ENCODE measurements at regions not wholly inside any gene's neighbourhood (a gene's known extent, or its start where the extent isn't known, plus 50 kb on each side); places are given as distances from the start of the nearest gene placed in this dataset.
"Not testable (repeated sequence)": the region's sequence is repeated elsewhere in the genome, so short reads cannot be mapped to it uniquely, and the experiment has no call there.

GRCh38 chr5:57069115-57069835, 104.6 kb upstream of the GPBP1 start:
- DNase-seq (no peak), ATAC-seq (no peak)

DNA sequence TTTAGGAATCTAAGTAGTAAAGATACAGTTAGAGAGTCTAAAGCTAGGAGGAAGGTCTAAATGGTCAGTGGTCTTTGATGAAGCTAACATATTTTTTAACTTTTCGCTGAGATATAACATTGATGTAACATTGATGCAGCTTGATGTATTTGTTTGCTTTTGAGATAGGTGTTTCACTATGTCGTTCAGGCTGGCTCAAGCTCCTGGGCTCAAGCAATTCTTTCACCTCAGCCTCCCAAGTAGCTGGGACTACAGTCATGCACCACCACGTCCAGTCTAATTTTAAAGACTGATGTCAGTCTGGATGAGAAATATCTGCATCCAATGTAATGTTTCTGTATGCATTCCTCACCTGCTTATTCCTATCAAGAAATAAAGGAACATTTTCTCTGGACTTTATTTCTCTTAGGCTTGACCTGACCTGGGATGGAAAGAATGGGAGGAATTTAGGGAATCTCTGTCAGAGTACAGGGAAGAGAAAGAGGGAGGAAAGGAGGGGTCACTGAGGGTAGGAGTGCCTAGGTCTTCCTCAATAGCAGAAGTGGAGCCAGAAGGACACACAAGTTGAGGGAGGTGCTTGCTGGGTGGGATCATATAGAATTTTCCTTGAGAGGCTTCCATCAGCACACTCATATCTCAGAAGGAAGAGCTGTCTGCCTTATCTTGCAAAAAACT, 101.5 kb upstream of the GPBP1 start:
- DNase-seq, result no peak
- ATAC-seq, result no peak

GRCh38 chr5:57082441-57083067, 91.3 kb upstream of the GPBP1 start:
- no peak for DNase-seq

GRCh38 chr5:57085306-57086081, 88.4 kb upstream of the GPBP1 start:
- DNase-seq, result no peak
- no peak for ATAC-seq

More at GRCh38 chr5:57082441-57083067, 91.3 kb upstream of the GPBP1 start:
- ATAC-seq, result no peak

DNA sequence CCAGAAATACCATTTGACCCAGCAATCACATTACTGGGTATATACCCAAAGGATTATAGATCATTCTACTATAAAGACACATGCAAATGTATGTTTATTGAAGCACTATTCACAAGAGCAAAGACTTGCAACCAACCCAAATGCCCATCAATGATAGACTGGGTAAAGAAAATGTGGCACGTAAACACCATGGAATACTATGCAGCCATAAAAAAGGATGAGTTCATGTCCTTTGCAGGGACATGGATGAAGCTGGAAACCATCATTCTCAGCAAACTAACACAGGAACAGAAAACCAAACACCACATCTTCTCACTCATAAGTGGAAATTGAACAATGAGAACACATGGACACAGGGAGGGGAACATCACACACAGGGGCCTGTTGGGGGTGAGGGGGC, 85.9 kb upstream of the GPBP1 start:
- ATAC-seq, DNase-seq: not testable (repeated sequence)

DNA sequence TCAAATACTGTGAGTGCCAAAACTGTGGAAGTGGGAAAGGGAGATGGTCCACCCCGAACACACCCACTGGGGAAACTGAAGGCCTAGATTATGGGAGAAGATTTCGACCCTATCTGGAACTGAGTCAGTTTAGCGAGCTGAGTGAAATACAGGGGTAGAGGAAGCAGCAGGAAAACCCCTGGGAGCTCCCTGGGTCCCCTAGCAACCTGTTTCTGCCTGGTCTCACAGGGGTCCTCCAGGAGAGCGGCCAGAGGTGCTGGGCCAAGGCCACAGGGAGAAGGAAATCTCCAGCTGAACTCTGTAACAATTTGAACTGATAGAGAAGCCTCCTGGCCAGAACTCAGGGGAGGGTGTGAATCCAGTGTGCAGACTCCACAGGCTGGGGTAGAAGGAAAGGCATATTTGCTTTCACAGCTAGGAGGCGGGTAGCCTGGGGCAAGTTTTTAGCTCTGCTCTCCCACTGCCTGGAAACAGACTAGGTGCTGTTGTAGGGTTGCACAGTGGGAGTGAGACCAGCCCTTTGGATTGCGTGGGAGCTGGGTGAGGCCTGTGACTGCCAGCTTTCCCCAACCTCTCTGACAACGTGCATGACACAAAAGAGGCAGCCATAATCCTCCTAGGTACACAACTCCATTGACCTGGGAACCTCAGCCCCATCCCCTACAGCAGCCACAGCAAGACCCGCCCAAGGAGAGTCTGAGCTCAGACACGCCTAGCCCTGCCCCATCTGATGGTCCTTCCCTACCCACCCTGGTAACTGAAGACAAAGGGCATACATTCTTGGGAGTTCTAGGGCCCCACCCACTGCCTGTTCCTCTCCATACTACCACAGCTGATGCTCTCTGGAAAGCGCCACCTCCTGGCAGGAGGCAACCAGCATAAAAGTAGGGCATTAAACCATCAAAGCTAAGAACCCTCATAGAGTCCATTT, 78.8 kb upstream of the GPBP1 start:
- DNase-seq (no peak), ATAC-seq (no peak)

DNA sequence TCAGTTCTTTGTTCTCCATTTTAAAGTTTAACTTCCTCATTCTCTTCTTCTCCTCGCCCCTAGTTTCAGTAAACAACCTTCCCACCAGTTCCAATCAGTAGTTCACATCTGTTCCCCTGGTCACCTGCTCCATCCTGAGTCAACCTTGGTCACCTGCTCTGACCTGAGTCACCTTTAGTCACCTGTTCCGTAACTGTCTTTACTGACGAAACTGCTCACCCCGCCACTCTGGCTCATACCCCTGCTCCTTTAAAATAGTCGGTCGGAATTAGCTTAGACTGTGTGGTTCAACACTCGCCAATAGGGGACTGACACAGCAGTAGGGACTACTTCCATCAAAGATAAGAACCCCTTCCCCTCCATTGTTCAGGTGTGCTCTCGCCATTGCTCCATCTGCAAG, 76.3 kb upstream of the GPBP1 start:
- ATAC-seq, result no peak
- DNase-seq, result no peak

GRCh38 chr5:57102189-57102904, 71.5 kb upstream of the GPBP1 start:
- ATAC-seq (no peak), DNase-seq (no peak)

- ATAC-seq, result no peak
- DNase-seq, result no peak
Observed at GRCh38 chr5:57102905-57103255, 71.0 kb upstream of the GPBP1 start.

DNA sequence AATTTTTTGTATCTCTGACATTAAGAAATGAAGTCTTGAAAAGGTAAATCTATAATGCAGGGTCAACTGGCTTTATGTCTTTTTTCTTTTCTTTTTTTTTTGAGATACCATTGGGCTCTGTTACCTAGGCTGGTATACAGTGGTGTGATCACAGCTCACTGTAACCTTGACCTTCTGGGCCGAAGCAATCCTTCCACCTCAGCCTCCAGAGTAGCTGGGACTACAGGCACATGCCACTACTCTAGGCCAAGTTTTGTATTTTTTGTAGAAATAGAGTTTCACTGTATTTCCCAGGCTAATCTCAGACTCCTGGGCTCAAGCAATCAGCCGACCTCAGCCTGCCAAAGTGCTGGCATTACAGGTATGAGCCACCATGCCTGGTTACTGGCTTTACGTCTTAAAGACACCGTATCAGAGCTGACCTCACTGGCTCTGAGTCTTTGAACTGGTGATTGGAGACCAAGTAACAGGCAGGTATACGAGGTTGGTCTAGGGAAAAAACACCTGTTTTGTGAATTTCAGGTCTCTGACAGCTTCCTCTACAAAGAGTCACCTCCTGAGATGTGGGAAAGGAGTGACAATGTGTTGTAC, 70.4 kb upstream of the GPBP1 start:
- ATAC-seq (no peak), DNase-seq (no peak)

DNA sequence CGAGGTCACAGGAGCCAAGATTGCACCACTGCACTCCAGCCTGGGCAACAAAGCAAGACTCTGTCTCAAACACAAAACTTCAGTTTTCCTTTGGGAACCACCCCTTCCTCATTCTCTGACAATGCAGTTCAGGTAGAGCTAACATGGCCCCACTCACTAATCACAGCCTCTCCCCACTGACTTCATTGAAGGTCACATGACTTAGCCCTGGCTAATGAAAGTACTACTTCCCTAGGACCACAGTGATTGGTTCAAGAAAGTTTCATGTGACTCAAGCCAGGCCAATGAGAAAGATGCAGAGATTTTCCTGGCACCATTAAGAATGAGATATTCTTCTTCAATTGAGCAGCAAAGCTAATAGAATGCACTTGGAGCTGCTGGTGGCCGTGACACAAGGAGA, 67.2 kb upstream of the GPBP1 start:
- ATAC-seq (no peak), DNase-seq (no peak)

DNA sequence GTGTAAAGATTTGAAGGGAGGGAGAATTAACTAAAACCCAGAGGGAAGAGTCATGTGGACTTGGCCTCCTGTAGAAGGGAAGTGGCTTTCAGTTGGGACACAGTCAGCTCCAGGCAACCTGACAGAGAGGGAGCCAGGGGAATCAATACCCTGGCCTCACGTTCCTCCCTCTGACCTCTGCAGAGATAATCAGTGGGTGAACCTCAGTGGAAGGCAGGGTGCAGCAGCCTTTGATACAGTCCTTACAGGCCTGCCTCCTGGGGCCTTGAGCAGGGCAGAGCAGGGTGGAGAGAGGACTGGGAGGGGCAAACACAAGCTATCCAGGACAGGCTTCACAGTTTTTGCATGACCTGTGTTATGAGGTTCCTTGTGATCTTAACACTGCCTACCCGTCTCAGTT, 61.9 kb upstream of the GPBP1 start:
- no peak for DNase-seq

GRCh38 chr5:57113481-57113880, 60.4 kb upstream of the GPBP1 start:
- DNase-seq (no peak), ATAC-seq (no peak)

More for the DNA sequence above, 61.9 kb upstream of the GPBP1 start:
- no peak for ATAC-seq

GRCh38 chr5:57117596-57117995, 56.3 kb upstream of the GPBP1 start:
- peak; percentile 99 for ATAC-seq
- peak; percentile 59 for DNase-seq

GRCh38 chr5:57119031-57119430, 54.8 kb upstream of the GPBP1 start:
- ATAC-seq (no peak), DNase-seq (no peak)

- DNase-seq (no peak), ATAC-seq (no peak)
Observed at GRCh38 chr5:57124014-57124413, 49.8 kb upstream of the GPBP1 start.
